GM06990 (cell line): ENCODE measurements at regions not wholly inside any gene's neighbourhood (a gene's known extent, or its start where the extent isn't known, plus 50 kb on each side); places are given as distances from the start of the nearest gene placed in this dataset.
A peak's percentile ranks its signal among the peaks of the same experiment; 100 is the strongest.

Experiments used
- DNase-seq: peaks from one replicate; pipeline ENCODE4 v3.0.0-alpha.2; 2011; ENCODE audit not compliant: insufficient read length; ENCODE audit errors: extremely low read depth
- H3K27me3 ChIP-seq: replicated peaks from 2 replicates; pipeline ENCODE4 v1.6.0; 2011; ENCODE audit warnings: low read length; ENCODE audit not compliant: control insufficient read depth, insufficient read depth
- H3K36me3 ChIP-seq: 2 replicates; pipeline ENCODE4 v1.5.1; 2011; ENCODE audit warnings: low read length; ENCODE audit not compliant: control insufficient read depth, insufficient read depth
- H3K4me3 ChIP-seq: replicated peaks from 2 replicates; pipeline ENCODE4 v1.5.1; 2011; ENCODE audit warnings: low read depth, mild to moderate bottlenecking, control low read depth, low read length
- CTCF ChIP-seq: IDR thresholded peaks from 2 replicates; pipeline ENCODE4 v1.5.1; 2011; ENCODE audit warnings: low read length, control low read depth, mild to moderate bottlenecking, inconsistent platforms; ENCODE audit not compliant: insufficient read depth, poor library complexity, severe bottlenecking

DNA sequence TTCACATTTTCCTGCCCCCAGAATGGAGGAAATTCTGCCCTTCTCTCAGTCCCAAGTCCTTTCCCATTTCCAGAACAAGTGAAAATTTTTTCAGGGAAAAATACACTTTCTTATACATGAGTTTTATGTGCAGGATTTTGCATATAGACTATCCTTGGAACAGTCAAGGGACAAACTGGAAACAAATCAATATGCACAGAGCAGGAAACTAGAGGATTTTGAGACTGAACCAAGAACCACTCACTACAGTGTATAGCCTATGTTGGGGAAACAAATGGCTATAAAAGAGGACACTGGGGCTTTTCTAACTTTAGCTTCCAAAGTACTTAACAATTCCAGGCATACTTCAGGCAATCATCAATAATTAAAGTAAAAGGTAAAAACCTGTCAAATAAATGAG is 1036.1 kb upstream of the ARRDC3 start:
- TF ChIP-seq CTCF = no peak

GRCh38 chr5:92418341-92418740 is 1035.2 kb upstream of the ARRDC3 start:
- no peaks in the 10 kb centered on the region for H3K27me3 ChIP-seq
- no peak for DNase-seq
- TF ChIP-seq CTCF = no peak
- no peaks in the 10 kb centered on the region for H3K36me3 ChIP-seq
- H3K4me3 ChIP-seq = no peak overlapping the region

More for the DNA sequence above, 1036.1 kb upstream of the ARRDC3 start:
- H3K27me3 ChIP-seq = no peaks in the 10 kb centered on the region
- H3K36me3 ChIP-seq = no peaks in the 10 kb centered on the region
- no peak for DNase-seq
- no peak overlapping the region for H3K4me3 ChIP-seq

DNA sequence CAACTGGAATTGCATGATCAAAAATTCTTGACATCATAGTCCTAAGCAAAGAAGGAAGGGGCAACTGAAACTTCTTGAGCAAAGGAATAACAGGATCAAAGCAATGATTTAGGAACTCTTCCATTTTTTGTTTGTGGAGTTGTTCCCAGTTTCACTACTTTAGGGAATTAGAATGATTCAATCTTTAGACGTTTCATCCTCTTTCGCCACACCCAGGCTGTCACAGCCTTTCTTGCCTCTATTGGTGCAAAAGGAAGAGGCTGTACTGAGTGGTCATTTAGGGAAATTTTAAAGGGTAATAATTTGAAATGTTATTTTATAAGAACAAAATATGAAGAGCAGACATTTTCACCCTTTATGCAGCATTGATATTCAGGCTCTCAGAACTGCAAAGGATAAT is 1026.0 kb upstream of the ARRDC3 start:
- no peak overlapping the region for H3K4me3 ChIP-seq
- TF ChIP-seq CTCF = no peak
- no peaks in the 10 kb centered on the region for H3K27me3 ChIP-seq
- no peaks in the 10 kb centered on the region for H3K36me3 ChIP-seq
- no peak for DNase-seq

- no peak for DNase-seq
- Histone ChIP-seq H3K36me3 (no peaks in the 10 kb centered on the region), H3K4me3 (no peak overlapping the region), H3K27me3 (no peaks in the 10 kb centered on the region)
- no peak for TF ChIP-seq CTCF
These were observed 1020.0 kb upstream of the ARRDC3 start for GRCh38 chr5:92402956-92403702.

GRCh38 chr5:92402045-92402444 is 1018.9 kb upstream of the ARRDC3 start:
- Histone ChIP-seq H3K27me3 (no peaks in the 10 kb centered on the region), H3K36me3 (no peaks in the 10 kb centered on the region), H3K4me3 (no peak overlapping the region)
- no peak for DNase-seq
- TF ChIP-seq CTCF = no peak

- Histone ChIP-seq H3K4me3 (no peak overlapping the region), H3K27me3 (no peaks in the 10 kb centered on the region), H3K36me3 (no peaks in the 10 kb centered on the region)
- peak; percentile 7 for DNase-seq
- TF ChIP-seq CTCF = no peak
These were observed 1018.4 kb upstream of the ARRDC3 start for GRCh38 chr5:92401492-92401891.
